Liver (tissue), 3 donors: ENCODE measurements at regions not wholly inside any gene's neighbourhood (a gene's known extent, or its start where the extent isn't known, plus 50 kb on each side); places are given as distances from the start of the nearest gene placed in this dataset.

Experiments
- FOXA1 ChIP-seq: IDR thresholded peaks from 2 replicates; pipeline ENCODE4 v1.6.1; 2016; ENCODE audit warnings: antibody characterized with exemption
- GABPA ChIP-seq, 2 donors: IDR thresholded peaks in 1 of 2; conservative IDR thresholded peaks in 1 of 2; 2 replicates each; pipeline ENCODE4 v1.6.1; 2016; ENCODE audit warnings: antibody characterized with exemption in 2 of 2, mild to moderate bottlenecking in 1 of 2, moderate library complexity in 1 of 2
- JUND ChIP-seq, 2 donors: IDR thresholded peaks; 2 replicates each; pipeline ENCODE4 v1.6.1; 2016; ENCODE audit warnings: antibody characterized with exemption in 2 of 2
- RAD21 ChIP-seq, 2 donors: IDR thresholded peaks; 2 replicates each; pipeline ENCODE4 v1.6.1; 2016; ENCODE audit warnings: antibody characterized with exemption in 2 of 2, mild to moderate bottlenecking in 2 of 2
- REST ChIP-seq: IDR thresholded peaks from 2 replicates; pipeline ENCODE4 v1.6.1; 2016; ENCODE audit warnings: antibody characterized with exemption, mild to moderate bottlenecking
- TAF1 ChIP-seq: conservative IDR thresholded peaks from 2 replicates; pipeline ENCODE4 v1.6.1; 2016; ENCODE audit warnings: antibody characterized with exemption, mild to moderate bottlenecking
- YY1 ChIP-seq: IDR thresholded peaks from 2 replicates; pipeline ENCODE4 v1.6.1; 2016; ENCODE audit warnings: antibody characterized with exemption, mild to moderate bottlenecking
- TF ChIP-seq, protein P1 (sequence below): fragments of 150-350 bp; IDR thresholded peaks from 2 replicates; pipeline ENCODE4 v1.5.1; 2017; ENCODE audit warnings: improper control_type of control experiment, low read depth, low read length; ENCODE audit not compliant: missing input control
- donor health status: healthy.
- donor health status: healthy.

DNA sequence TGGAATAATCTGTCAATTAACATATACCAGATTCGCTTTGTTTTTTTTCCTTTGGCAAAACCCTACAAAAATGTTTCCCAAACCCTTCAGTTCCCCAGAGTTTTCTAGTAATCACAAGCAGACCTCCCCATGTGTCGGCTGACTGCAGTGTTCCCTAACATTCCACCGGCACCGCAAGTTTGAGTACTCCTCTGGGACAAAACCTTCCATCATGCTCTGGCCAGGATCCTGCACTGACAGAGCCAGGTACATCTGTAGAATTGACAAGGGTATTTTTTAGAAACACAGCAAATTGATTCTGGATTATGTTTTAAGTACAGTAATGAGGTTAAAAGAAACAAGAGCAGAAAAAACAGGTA lies 174.7 kb downstream of the GAS1 start:
- TF ChIP-seq, protein P1, sequence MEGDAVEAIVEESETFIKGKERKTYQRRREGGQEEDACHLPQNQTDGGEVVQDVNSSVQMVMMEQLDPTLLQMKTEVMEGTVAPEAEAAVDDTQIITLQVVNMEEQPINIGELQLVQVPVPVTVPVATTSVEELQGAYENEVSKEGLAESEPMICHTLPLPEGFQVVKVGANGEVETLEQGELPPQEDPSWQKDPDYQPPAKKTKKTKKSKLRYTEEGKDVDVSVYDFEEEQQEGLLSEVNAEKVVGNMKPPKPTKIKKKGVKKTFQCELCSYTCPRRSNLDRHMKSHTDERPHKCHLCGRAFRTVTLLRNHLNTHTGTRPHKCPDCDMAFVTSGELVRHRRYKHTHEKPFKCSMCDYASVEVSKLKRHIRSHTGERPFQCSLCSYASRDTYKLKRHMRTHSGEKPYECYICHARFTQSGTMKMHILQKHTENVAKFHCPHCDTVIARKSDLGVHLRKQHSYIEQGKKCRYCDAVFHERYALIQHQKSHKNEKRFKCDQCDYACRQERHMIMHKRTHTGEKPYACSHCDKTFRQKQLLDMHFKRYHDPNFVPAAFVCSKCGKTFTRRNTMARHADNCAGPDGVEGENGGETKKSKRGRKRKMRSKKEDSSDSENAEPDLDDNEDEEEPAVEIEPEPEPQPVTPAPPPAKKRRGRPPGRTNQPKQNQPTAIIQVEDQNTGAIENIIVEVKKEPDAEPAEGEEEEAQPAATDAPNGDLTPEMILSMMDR: no peak
- no peak for TF ChIP-seq REST
- TF ChIP-seq RAD21 (IDR thresholded peaks at IDR 0.05): no peak
- no peak for TF ChIP-seq JUND (IDR thresholded peaks at IDR 0.05)
- TF ChIP-seq TAF1: no peak
- no peak for TF ChIP-seq FOXA1
- TF ChIP-seq YY1: no peak
- no peak for TF ChIP-seq GABPA (IDR thresholded peaks at IDR 0.05 in 1 of 2, conservative IDR thresholded peaks at IDR 0.05 in 1 of 2)
